Vagina (tissue), 2 donors: ENCODE measurements at regions not wholly inside any gene's neighbourhood (a gene's known extent, or its start where the extent isn't known, plus 50 kb on each side); places are given as distances from the start of the nearest gene placed in this dataset.
A peak's percentile ranks its signal among the peaks of the same experiment; 100 is the strongest.

Experiments
- DNase-seq, 2 donors: peaks; one replicate each; pipeline ENCODE4 v3.0.0-alpha.2; 2017; ENCODE audit errors: extremely low spot score in 2 of 2
- H3K27ac ChIP-seq: fragments of 200-600 bp; sonication (generic); one replicate; pipeline ENCODE4 v1.5.1; 2019
- H3K27me3 ChIP-seq: fragments of 200-600 bp; sonication (generic); one replicate; pipeline ENCODE4 v1.5.1; 2019
- H3K36me3 ChIP-seq, 2 donors: fragments of 200-600 bp; sonication (generic); one replicate each; pipeline ENCODE4 v1.5.1; 2017 to 2019
- H3K4me1 ChIP-seq: fragments of 200-600 bp; sonication (generic); one replicate; pipeline ENCODE4 v1.5.1; 2019
- H3K4me3 ChIP-seq, 2 donors: fragments of 200-600 bp; sonication (generic); 1 replicate in 1 of 2; 2 replicates in 1 of 2; pipeline ENCODE4 v1.5.1; 2016 to 2019
- H3K9me3 ChIP-seq: fragments of 200-600 bp; sonication (generic); one replicate; pipeline ENCODE4 v1.5.1; 2019
- CTCF ChIP-seq, 3 experiments: fragments of 450-650 bp in 2 of 3; fragments of 200-600 bp in 1 of 3; sonication (generic) in 1 of 3; IDR thresholded peaks; one replicate each; pipeline ENCODE4 v1.5.1; 2017 to 2019; ENCODE audit warnings: antibody characterized with exemption in 3 of 3, mild to moderate bottlenecking in 2 of 3, moderate library complexity in 2 of 3
- POLR2A ChIP-seq, 2 donors: fragments of 450-650 bp; IDR thresholded peaks; one replicate each; pipeline ENCODE4 v1.6.1; 2017; ENCODE audit warnings: antibody characterized with exemption in 2 of 2, mild to moderate bottlenecking in 2 of 2, moderate library complexity in 2 of 2
- POLR2AphosphoS5 ChIP-seq, 2 donors: sonication (generic); formaldehyde crosslinking; IDR thresholded peaks; one replicate each; pipeline ENCODE4 v1.9.0; 2017; ENCODE audit warnings: antibody characterized with exemption in 2 of 2, mild to moderate bottlenecking in 2 of 2, low read depth in 1 of 2; ENCODE audit not compliant: insufficient read depth in 1 of 2
- intact Hi-C: fragments of 100-400 bp; cut with DNase I; formaldehyde crosslinking; loops from one replicate; pipeline ENCODE4 v1.15.1; 2023

GRCh38 chr5:3051400-3051799 is 299.9 kb upstream of the IRX2 start:
- H3K27me3 ChIP-seq, result no peaks in the 10 kb centered on the region
- peak in 1 of 2 donors; percentile 77 for DNase-seq
- H3K27ac ChIP-seq, result no peak overlapping the region
- H3K4me1 ChIP-seq, result no peaks in the 10 kb centered on the region
- H3K9me3 ChIP-seq, result no peaks in the 10 kb centered on the region
- H3K36me3 ChIP-seq, result no peaks in the 10 kb centered on the region
- intact Hi-C loops, result no loop called here
- TF ChIP-seq POLR2A (IDR thresholded peaks at IDR 0.05) (no peak), POLR2AphosphoS5 (IDR thresholded peaks at IDR 0.05; ENCODE audit: insufficient read depth in 1 of 2, low read depth in 1 of 2) (no peak), CTCF (IDR thresholded peaks at IDR 0.05) (no peak)
- no peak overlapping the region for H3K4me3 ChIP-seq

GRCh38 chr5:3050863-3051262 is 299.4 kb upstream of the IRX2 start:
- Histone ChIP-seq H3K27ac (no peak overlapping the region), H3K27me3 (no peaks in the 10 kb centered on the region), H3K4me3 (no peak overlapping the region), H3K9me3 (no peaks in the 10 kb centered on the region), H3K36me3 (no peaks in the 10 kb centered on the region), H3K4me1 (no peaks in the 10 kb centered on the region)
- intact Hi-C loops, result no loop called here
- TF ChIP-seq POLR2AphosphoS5 (IDR thresholded peaks at IDR 0.05; ENCODE audit: insufficient read depth in 1 of 2, low read depth in 1 of 2) (no peak), POLR2A (IDR thresholded peaks at IDR 0.05) (no peak), CTCF (IDR thresholded peaks at IDR 0.05) (no peak)
- DNase-seq, result no peak

- Histone ChIP-seq H3K4me1 (no peaks in the 10 kb centered on the region), H3K27ac (no peak overlapping the region), H3K36me3 (no peaks in the 10 kb centered on the region), H3K27me3 (no peaks in the 10 kb centered on the region), H3K4me3 (no peak overlapping the region), H3K9me3 (no peaks in the 10 kb centered on the region)
- DNase-seq, result no peak
- intact Hi-C loops, result no loop called here
- TF ChIP-seq CTCF (IDR thresholded peaks at IDR 0.05), result no peak
Measured at GRCh38 chr5:3049261-3049660, 297.8 kb upstream of the IRX2 start.

GRCh38 chr5:3047212-3047774 is 295.8 kb upstream of the IRX2 start:
- no peaks in the 10 kb centered on the region for H3K9me3 ChIP-seq
- H3K36me3 ChIP-seq, result no peaks in the 10 kb centered on the region
- DNase-seq, result no peak
- intact Hi-C loops, result no loop called here
- no peaks in the 10 kb centered on the region for H3K4me1 ChIP-seq
- H3K27ac ChIP-seq, result no peak overlapping the region
- no peak overlapping the region for H3K4me3 ChIP-seq
- TF ChIP-seq POLR2AphosphoS5 (IDR thresholded peaks at IDR 0.05; ENCODE audit: insufficient read depth in 1 of 2, low read depth in 1 of 2) (no peak), CTCF (IDR thresholded peaks at IDR 0.05) (no peak), POLR2A (IDR thresholded peaks at IDR 0.05) (no peak)
- H3K27me3 ChIP-seq, result no peaks in the 10 kb centered on the region

GRCh38 chr5:3043600-3043999 is 292.1 kb upstream of the IRX2 start:
- intact Hi-C loops, result no loop called here

More at GRCh38 chr5:3043600-3043999, 292.1 kb upstream of the IRX2 start:
- DNase-seq, result no peak
- no peaks in the 10 kb centered on the region for H3K27me3 ChIP-seq
- H3K36me3 ChIP-seq, result no peaks in the 10 kb centered on the region
- no peak overlapping the region for H3K4me3 ChIP-seq
- no peaks in the 10 kb centered on the region for H3K9me3 ChIP-seq
- H3K27ac ChIP-seq, result no peak overlapping the region
- TF ChIP-seq POLR2A (IDR thresholded peaks at IDR 0.05) (no peak), POLR2AphosphoS5 (IDR thresholded peaks at IDR 0.05; ENCODE audit: insufficient read depth in 1 of 2, low read depth in 1 of 2) (no peak), CTCF (IDR thresholded peaks at IDR 0.05) (no peak)
- H3K4me1 ChIP-seq, result no peaks in the 10 kb centered on the region
